HEK293 (cell line): ENCODE measurements at regions not wholly inside any gene's neighbourhood (a gene's known extent, or its start where the extent isn't known, plus 50 kb on each side); places are given as distances from the start of the nearest gene placed in this dataset.

Source experiments
- CTCF ChIA-PET: fragments of 350-600 bp; formaldehyde crosslinking; extraction: SDS; loops from one replicate; lab custom pipeline; 2021; ENCODE audit warnings: antibody characterized with exemption; lab: Yijun Ruan, JAX
- POLR2A ChIA-PET: fragments of 300-600 bp; formaldehyde crosslinking; extraction: SDS; loops from one replicate; lab custom pipeline; 2020; ENCODE audit warnings: antibody characterized with exemption, inconsistent platforms; lab: Yijun Ruan, JAX
- H3K27ac ChIP-seq: fragments of 200-500 bp; sonication (Bioruptor generic); 2 replicates; pipeline ENCODE4 v1.5.1; 2014; ENCODE audit warnings: low read depth, low read length, control low read depth, inconsistent platforms; ENCODE audit errors: extremely low read depth
- H3K36me3 ChIP-seq, 2 experiments: fragments of 200-500 bp in 1 of 2; sonication (Bioruptor generic) in 1 of 2; 1 replicate in 1 of 2; 2 replicates in 1 of 2; pipeline ENCODE4 v1.5.1; 2014 to 2017; ENCODE audit warnings: inconsistent platforms in 2 of 2, low read length in 2 of 2; ENCODE audit not compliant: control insufficient read depth in 2 of 2, insufficient read depth in 1 of 2
- H3K4me1 ChIP-seq: fragments of 200-500 bp; sonication (Bioruptor generic); 2 replicates; pipeline ENCODE4 v1.5.1; 2014; ENCODE audit warnings: mild to moderate bottlenecking, low read length, inconsistent platforms; ENCODE audit not compliant: control insufficient read depth, insufficient read depth
- H3K4me3 ChIP-seq: 2 replicates; pipeline ENCODE4 v1.5.1; 2011; ENCODE audit warnings: low read depth, mild to moderate bottlenecking, control low read depth, low read length, moderate library complexity
- H3K9me3 ChIP-seq: fragments of 200-500 bp; sonication (Bioruptor generic); 2 replicates; pipeline ENCODE4 v1.5.1; 2014; ENCODE audit warnings: low read depth, low read length, inconsistent platforms; ENCODE audit not compliant: control insufficient read depth, insufficient read depth
- GLIS2 ChIP-seq: fragments of 450-650 bp; formaldehyde crosslinking; IDR thresholded peaks from 2 replicates; pipeline ENCODE4 v1.5.1; 2016; ENCODE audit warnings: missing biosample characterization, missing genetic modification characterization
- HOXD13 ChIP-seq: sonication (generic); formaldehyde crosslinking; IDR thresholded peaks from 2 replicates; pipeline ENCODE4 v1.8.0; 2022; ENCODE audit warnings: missing genetic modification reagents, borderline replicate concordance
- KLF1 ChIP-seq: fragments of 450-650 bp; formaldehyde crosslinking; IDR thresholded peaks from 2 replicates; pipeline ENCODE4 v1.5.1; 2016; ENCODE audit warnings: missing biosample characterization, missing genetic modification characterization
- MZF1 ChIP-seq: fragments of 450-650 bp; formaldehyde crosslinking; IDR thresholded peaks from 2 replicates; pipeline ENCODE4 v1.5.1; 2017; ENCODE audit warnings: missing biosample characterization, missing genetic modification characterization, borderline replicate concordance
- ZBTB17 ChIP-seq: fragments of 450-650 bp; formaldehyde crosslinking; IDR thresholded peaks from 2 replicates; pipeline ENCODE4 v1.5.1; 2016; ENCODE audit warnings: missing biosample characterization, missing genetic modification characterization
- ZFP3 ChIP-seq: fragments of 450-650 bp; formaldehyde crosslinking; IDR thresholded peaks from 2 replicates; pipeline ENCODE4 v1.5.1; 2016; ENCODE audit warnings: low read depth, missing biosample characterization, missing genetic modification characterization
- ZNF335 ChIP-seq: fragments of 450-650 bp; formaldehyde crosslinking; conservative IDR thresholded peaks from 2 replicates; pipeline ENCODE4 v1.5.1; 2016; ENCODE audit warnings: missing biosample characterization, missing genetic modification characterization
- ZNF354C ChIP-seq: fragments of 450-650 bp; formaldehyde crosslinking; IDR thresholded peaks from 2 replicates; pipeline ENCODE4 v1.5.1; 2016; ENCODE audit warnings: missing biosample characterization, missing genetic modification characterization, low read depth, borderline replicate concordance
- ZNF394 ChIP-seq: fragments of 450-650 bp; formaldehyde crosslinking; IDR thresholded peaks from 2 replicates; pipeline ENCODE4 v1.5.1; 2016; ENCODE audit warnings: missing biosample characterization, missing genetic modification characterization, mild to moderate bottlenecking, moderate library complexity, borderline replicate concordance
- ZNF423 ChIP-seq: fragments of 450-650 bp; formaldehyde crosslinking; IDR thresholded peaks from 2 replicates; pipeline ENCODE4 v1.5.1; 2016; ENCODE audit warnings: missing biosample characterization, missing genetic modification characterization
- ZNF585B ChIP-seq: fragments of 450-650 bp; formaldehyde crosslinking; IDR thresholded peaks from 2 replicates; pipeline ENCODE4 v1.5.1; 2016; ENCODE audit warnings: missing biosample characterization, missing genetic modification characterization
- ZNF785 ChIP-seq: fragments of 450-650 bp; formaldehyde crosslinking; IDR thresholded peaks from 2 replicates; pipeline ENCODE4 v1.5.1; 2016; ENCODE audit warnings: missing biosample characterization, missing genetic modification characterization
- ZSCAN16 ChIP-seq: fragments of 450-650 bp; formaldehyde crosslinking; IDR thresholded peaks from 2 replicates; pipeline ENCODE4 v1.5.1; 2016; ENCODE audit warnings: missing biosample characterization, missing genetic modification characterization
- TF ChIP-seq, protein P1 (sequence below): fragments of 450-650 bp; formaldehyde crosslinking; IDR thresholded peaks from 2 replicates; pipeline ENCODE4 v1.5.1; 2016; ENCODE audit warnings: missing biosample characterization, missing genetic modification characterization
- TF ChIP-seq, protein P2 (sequence below): fragments of 450-650 bp; formaldehyde crosslinking; IDR thresholded peaks from 2 replicates; pipeline ENCODE4 v1.5.1; 2016; ENCODE audit warnings: missing biosample characterization, missing genetic modification characterization
- TF ChIP-seq, protein P3 (sequence below): fragments of 450-650 bp; formaldehyde crosslinking; IDR thresholded peaks from 2 replicates; pipeline ENCODE4 v1.5.1; 2016; ENCODE audit warnings: missing biosample characterization, missing genetic modification characterization, low read depth
- TF ChIP-seq, protein P4 (sequence below): fragments of 450-650 bp; formaldehyde crosslinking; IDR thresholded peaks from 2 replicates; pipeline ENCODE4 v1.5.1; 2016; ENCODE audit warnings: missing biosample characterization, missing genetic modification characterization
- TF ChIP-seq, protein P5 (sequence below): fragments of 450-650 bp; formaldehyde crosslinking; IDR thresholded peaks from 2 replicates; pipeline ENCODE4 v1.5.1; 2016; ENCODE audit warnings: missing biosample characterization, missing genetic modification characterization, borderline replicate concordance

DNA sequence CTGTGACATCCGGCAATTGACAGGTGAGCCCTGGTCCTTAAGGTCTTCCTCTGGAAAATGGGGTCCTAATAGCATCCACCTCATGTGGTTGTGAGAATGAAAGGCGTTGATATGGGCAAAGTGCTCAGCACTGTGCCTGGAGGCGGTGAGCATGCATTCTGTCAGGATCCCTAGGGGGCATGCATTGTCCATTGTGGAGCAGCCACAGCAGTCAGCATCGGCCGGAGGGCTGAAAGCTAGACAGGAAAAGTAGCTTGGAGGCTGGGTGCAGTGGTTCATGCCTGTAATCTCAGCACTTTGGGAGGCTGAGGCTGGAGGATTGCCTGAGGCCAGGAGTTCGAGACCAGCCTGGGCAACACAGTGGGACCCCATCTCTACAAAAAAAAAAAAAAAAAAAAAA is 122.2 kb downstream of the LHX2 start:
- H3K4me3 ChIP-seq = no peak overlapping the region
- POLR2A ChIA-PET = no interaction called here
- no peaks in the 10 kb centered on the region for H3K4me1 ChIP-seq
- TF ChIP-seq GLIS2 (no peak), ZNF423 (no peak), KLF1 (tag by site-specific recombination) (no peak), ZNF335 (peak; percentile 57; the same call in 1 of the 2 replicates), ZNF785 (no peak), HOXD13 (CRISPR knock-in tag) (no peak)
- TF ChIP-seq, protein P1, sequence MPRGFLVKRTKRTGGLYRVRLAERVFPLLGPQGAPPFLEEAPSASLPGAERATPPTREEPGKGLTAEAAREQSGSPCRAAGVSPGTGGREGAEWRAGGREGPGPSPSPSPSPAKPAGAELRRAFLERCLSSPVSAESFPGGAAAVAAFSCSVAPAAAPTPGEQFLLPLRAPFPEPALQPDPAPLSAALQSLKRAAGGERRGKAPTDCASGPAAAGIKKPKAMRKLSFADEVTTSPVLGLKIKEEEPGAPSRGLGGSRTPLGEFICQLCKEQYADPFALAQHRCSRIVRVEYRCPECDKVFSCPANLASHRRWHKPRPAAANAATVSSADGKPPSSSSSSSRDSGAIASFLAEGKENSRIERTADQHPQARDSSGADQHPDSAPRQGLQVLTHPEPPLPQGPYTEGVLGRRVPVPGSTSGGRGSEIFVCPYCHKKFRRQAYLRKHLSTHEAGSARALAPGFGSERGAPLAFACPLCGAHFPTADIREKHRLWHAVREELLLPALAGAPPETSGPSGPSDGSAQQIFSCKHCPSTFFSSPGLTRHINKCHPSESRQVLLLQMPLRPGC (tag by site-specific recombination) = no peak
- H3K9me3 ChIP-seq = no peaks in the 10 kb centered on the region
- H3K36me3 ChIP-seq = no peaks in the 10 kb centered on the region
- CTCF ChIA-PET = interaction anchor here (0.6 to 1.0 kb wide), 3 partner anchors 8 to 435 kb away, joined by 3 to 5 read pairs (median 3); no protein-coding TSS in a partner anchor
- H3K27ac ChIP-seq = no peak overlapping the region

DNA sequence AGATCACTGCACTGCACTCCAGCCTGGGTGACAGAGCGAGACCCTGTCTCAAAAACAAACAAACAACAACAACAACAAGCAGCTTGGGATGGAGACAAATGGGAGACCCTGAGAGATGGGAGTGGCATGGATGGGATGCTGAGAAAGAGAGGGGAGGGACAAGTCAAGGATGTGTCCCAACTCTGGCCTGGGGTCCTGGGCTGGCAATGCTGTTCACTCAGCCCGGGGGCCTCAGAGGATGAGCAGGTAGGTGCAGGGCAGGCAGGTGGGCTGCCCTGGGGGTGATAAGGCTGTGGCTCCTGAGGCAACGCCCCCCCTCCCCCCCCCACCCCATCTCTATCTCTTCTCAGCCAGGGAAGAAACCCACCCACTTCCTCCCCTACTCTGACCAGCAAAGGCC is 123.0 kb downstream of the LHX2 start:
- Histone ChIP-seq H3K27ac (no peak overlapping the region), H3K9me3 (no peaks in the 10 kb centered on the region), H3K4me1 (no peaks in the 10 kb centered on the region), H3K36me3 (no peaks in the 10 kb centered on the region), H3K4me3 (no peak overlapping the region)
- POLR2A ChIA-PET = no interaction called here
- CTCF ChIA-PET = interaction anchor here (1.0 kb wide), 1 partner anchor 9 kb away, joined by 5 read pairs; no protein-coding TSS in a partner anchor
- TF ChIP-seq MZF1 (tag by site-specific recombination) (no peak), ZFP3 (no peak), ZSCAN16 (tag by site-specific recombination) (no peak), ZNF354C (no peak), ZNF394 (tag by site-specific recombination) (no peak), ZNF585B (tag by site-specific recombination) (no peak)
- TF ChIP-seq, protein P2, sequence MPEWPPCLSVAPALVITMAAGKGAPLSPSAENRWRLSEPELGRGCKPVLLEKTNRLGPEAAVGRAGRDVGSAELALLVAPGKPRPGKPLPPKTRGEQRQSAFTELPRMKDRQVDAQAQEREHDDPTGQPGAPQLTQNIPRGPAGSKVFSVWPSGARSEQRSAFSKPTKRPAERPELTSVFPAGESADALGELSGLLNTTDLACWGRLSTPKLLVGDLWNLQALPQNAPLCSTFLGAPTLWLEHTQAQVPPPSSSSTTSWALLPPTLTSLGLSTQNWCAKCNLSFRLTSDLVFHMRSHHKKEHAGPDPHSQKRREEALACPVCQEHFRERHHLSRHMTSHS (tag by site-specific recombination) = no peak
- TF ChIP-seq, protein P3, sequence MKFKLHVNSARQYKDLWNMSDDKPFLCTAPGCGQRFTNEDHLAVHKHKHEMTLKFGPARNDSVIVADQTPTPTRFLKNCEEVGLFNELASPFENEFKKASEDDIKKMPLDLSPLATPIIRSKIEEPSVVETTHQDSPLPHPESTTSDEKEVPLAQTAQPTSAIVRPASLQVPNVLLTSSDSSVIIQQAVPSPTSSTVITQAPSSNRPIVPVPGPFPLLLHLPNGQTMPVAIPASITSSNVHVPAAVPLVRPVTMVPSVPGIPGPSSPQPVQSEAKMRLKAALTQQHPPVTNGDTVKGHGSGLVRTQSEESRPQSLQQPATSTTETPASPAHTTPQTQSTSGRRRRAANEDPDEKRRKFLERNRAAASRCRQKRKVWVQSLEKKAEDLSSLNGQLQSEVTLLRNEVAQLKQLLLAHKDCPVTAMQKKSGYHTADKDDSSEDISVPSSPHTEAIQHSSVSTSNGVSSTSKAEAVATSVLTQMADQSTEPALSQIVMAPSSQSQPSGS (tag by site-specific recombination) = no peak
- TF ChIP-seq, protein P4, sequence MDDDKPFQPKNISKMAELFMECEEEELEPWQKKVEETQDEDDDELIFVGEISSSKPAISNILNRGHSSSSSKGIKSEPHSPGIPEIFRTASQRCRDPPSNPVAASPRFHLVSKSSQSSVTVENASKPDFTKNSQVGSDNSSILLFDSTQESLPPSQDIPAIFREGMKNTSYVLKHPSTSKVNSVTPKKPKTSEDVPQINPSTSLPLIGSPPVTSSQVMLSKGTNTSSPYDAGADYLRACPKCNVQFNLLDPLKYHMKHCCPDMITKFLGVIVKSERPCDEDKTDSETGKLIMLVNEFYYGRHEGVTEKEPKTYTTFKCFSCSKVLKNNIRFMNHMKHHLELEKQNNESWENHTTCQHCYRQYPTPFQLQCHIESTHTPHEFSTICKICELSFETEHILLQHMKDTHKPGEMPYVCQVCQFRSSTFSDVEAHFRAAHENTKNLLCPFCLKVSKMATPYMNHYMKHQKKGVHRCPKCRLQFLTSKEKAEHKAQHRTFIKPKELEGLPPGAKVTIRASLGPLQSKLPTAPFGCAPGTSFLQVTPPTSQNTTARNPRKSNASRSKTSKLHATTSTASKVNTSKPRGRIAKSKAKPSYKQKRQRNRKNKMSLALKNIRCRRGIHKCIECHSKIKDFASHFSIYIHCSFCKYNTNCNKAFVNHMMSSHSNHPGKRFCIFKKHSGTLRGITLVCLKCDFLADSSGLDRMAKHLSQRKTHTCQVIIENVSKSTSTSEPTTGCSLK (tag by site-specific recombination) = no peak

DNA sequence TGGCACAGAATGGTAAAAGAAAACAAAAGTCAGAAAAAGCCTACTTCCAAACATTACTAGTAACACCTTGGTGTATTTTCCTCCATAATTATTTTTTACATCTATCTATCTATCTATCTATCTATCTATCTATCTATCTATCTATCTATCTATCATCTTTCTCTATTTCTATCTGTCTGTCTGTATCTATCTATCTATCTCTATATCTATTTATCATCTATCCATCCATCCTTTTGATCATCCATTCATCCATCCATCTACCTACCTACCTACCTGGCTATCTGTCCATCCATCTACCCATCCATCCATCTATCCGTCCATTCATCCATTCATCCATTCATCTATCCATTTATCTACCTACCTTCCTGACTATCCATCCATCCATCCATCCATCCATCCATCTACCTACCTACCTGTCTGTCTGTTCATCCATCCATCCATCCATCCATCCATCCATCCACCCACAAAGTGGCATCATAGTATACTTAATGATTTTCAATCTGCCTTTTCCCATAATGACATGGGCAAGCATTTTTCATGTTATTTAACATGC is 121.9 kb upstream of the NEK6 start:
- no peak overlapping the region for H3K27ac ChIP-seq
- H3K4me1 ChIP-seq = no peaks in the 10 kb centered on the region
- CTCF ChIA-PET = interaction anchor here (1.4 kb wide), 1 partner anchor 9 kb away, joined by 3 read pairs; no protein-coding TSS in a partner anchor
- no peaks in the 10 kb centered on the region for H3K36me3 ChIP-seq
- H3K9me3 ChIP-seq = no peaks in the 10 kb centered on the region
- no peak overlapping the region for H3K4me3 ChIP-seq
- POLR2A ChIA-PET = no interaction called here
- TF ChIP-seq, protein P5, sequence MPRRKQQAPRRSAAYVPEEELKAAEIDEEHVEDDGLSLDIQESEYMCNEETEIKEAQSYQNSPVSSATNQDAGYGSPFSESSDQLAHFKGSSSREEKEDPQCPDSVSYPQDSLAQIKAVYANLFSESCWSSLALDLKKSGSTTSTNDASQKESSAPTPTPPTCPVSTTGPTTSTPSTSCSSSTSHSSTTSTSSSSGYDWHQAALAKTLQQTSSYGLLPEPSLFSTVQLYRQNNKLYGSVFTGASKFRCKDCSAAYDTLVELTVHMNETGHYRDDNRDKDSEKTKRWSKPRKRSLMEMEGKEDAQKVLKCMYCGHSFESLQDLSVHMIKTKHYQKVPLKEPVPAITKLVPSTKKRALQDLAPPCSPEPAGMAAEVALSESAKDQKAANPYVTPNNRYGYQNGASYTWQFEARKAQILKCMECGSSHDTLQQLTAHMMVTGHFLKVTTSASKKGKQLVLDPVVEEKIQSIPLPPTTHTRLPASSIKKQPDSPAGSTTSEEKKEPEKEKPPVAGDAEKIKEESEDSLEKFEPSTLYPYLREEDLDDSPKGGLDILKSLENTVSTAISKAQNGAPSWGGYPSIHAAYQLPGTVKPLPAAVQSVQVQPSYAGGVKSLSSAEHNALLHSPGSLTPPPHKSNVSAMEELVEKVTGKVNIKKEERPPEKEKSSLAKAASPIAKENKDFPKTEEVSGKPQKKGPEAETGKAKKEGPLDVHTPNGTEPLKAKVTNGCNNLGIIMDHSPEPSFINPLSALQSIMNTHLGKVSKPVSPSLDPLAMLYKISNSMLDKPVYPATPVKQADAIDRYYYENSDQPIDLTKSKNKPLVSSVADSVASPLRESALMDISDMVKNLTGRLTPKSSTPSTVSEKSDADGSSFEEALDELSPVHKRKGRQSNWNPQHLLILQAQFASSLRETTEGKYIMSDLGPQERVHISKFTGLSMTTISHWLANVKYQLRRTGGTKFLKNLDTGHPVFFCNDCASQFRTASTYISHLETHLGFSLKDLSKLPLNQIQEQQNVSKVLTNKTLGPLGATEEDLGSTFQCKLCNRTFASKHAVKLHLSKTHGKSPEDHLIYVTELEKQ (tag by site-specific recombination) = no peak
- TF ChIP-seq ZBTB17 (tag by site-specific recombination) = peak; percentile 74
